ENCODE measurements at regions not wholly inside any gene's neighbourhood (a gene's known extent, or its start where the extent isn't known, plus 50 kb on each side); places are given as distances from the start of the nearest gene placed in this dataset.

- TF ChIP-seq GATA3 (IDR thresholded peaks at IDR 0.05; ENCODE audit: low read depth, low read length) (no peak), GATA2 (IDR thresholded peaks at IDR 0.05; ENCODE audit: low read depth, low read length) (no peak)
Measured at GRCh38 chr13:103250071-103250470, 183.9 kb upstream of the SLC10A2 start.

Data from SH-SY5Y (cell line).